Central memory CD4-positive, alpha-beta T cell (primary cell): ENCODE measurements at regions not wholly inside any gene's neighbourhood (a gene's known extent, or its start where the extent isn't known, plus 50 kb on each side); places are given as distances from the start of the nearest gene placed in this dataset.

ENCODE experiments used
- DNase-seq: peaks from one replicate; pipeline ENCODE4 v3.0.0; 2022

- DNase-seq, result no peak
Measured at GRCh38 chrX:16511796-16512776, 137.9 kb upstream of the S100G start.

GRCh38 chrX:16516232-16516876 lies 133.6 kb upstream of the S100G start:
- DNase-seq, result no peak

DNA sequence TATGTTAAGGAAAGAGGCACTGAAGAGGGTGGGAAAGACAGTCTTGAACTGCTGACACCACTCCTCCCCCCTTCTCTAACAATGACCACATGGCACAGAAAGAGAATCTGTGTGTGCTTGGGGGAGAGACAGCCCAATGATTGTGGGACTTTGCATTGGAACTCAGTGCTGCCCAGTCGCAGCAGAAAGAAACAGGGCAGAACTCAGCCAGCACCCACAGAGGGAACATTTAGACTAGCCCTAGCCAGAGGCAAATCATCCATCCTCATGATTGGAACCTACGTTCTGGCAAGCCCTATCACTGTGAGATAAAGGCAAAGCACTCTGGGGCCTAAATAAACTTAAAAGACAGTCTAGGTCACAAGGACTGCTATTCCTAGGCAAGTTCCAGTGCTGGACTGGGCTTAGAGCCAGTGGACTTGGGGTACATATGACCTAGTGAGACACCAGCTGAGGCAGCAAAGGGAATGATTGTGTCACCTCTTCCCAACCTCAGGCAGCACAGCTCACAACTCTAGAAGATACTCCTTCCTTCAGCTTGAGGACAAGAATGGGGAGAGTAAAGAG lies 132.8 kb upstream of the S100G start:
- no peak for DNase-seq

DNA sequence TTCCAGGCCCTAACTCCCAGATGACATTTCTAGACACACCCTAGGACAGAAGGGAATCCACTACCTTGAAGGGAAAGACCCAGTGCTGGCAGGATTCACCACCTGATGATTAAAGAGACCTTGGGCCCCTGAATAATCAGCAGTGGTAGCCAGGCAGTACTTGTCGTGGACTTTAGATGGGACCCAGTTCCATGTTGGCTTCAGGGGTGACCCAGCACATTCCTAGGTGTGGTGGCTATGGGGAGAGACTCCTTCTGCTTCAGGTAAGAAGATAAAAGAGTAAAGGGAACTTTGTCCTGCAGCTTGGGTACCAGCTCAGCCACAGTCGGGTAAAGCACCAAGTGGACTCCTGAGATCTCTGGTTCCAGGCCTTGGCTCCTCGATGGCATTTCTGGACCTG lies 131.8 kb upstream of the S100G start:
- DNase-seq, result no peak

GRCh38 chrX:16524316-16524715 lies 125.6 kb upstream of the S100G start:
- DNase-seq, result no peak

DNA sequence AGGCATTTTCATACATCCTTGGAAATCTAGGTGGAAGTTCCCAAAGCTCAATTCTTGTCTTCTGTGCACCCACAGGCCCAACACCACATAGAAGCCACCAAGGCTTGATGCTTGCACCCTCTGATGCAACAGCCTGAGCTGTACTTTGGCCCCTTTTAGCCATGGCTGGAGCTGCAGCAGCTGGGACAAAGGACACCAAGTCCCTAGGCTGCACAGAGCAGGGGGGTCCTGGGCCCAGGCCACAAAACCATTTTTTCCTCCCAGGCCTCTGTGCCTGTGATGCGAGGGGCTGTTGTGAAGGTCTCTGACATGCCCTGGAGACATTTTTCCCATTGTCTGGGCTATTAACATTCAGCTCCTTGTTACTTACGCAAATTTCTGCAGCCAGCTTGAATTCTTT lies 124.0 kb upstream of the S100G start:
- DNase-seq, result no peak

- peak; percentile 69 for DNase-seq
Measured at GRCh38 chrX:16528620-16529019, 121.3 kb upstream of the S100G start.
